Neuronal stem cell (in vitro differentiated cells): ENCODE measurements at regions not wholly inside any gene's neighbourhood (a gene's known extent, or its start where the extent isn't known, plus 50 kb on each side); places are given as distances from the start of the nearest gene placed in this dataset. TPM values are rescaled to one million over a fixed set of nuclear protein-coding genes. Genes with fewer than 3 reads are reported as not detected.

Experiments used
- DNase-seq: peaks from one replicate; pipeline ENCODE4 v3.0.0-alpha.2; 2013; ENCODE audit warnings: low spot score
- H2AFZ ChIP-seq: one replicate; pipeline ENCODE4 v1.6.1; 2013; ENCODE audit warnings: mild to moderate bottlenecking, low read length, inconsistent platforms
- H2AK5ac ChIP-seq: 2 replicates; pipeline ENCODE4 v1.6.1; 2013; ENCODE audit warnings: low read depth, mild to moderate bottlenecking, inconsistent platforms, low read length, moderate library complexity, mixed read lengths
- H2BK120ac ChIP-seq: 2 replicates; pipeline ENCODE4 v1.6.1; 2013; ENCODE audit warnings: low read depth, mild to moderate bottlenecking, inconsistent platforms, low read length, moderate library complexity, mixed read lengths
- H2BK12ac ChIP-seq: one replicate; pipeline ENCODE4 v1.6.1; 2013; ENCODE audit warnings: low read length, inconsistent platforms
- H2BK15ac ChIP-seq: 2 replicates; pipeline ENCODE4 v1.6.1; 2013; ENCODE audit warnings: mild to moderate bottlenecking, low read length, inconsistent platforms, mixed read lengths
- H2BK5ac ChIP-seq: one replicate; pipeline ENCODE4 v1.6.1; 2013; ENCODE audit warnings: inconsistent platforms, mild to moderate bottlenecking, low read length, moderate library complexity
- H3K14ac ChIP-seq: one replicate; pipeline ENCODE4 v1.6.1; 2013; ENCODE audit warnings: low read length, inconsistent platforms
- H3K18ac ChIP-seq: 2 replicates; pipeline ENCODE4 v1.6.1; 2013; ENCODE audit warnings: low read length, inconsistent platforms
- H3K23ac ChIP-seq: 2 replicates; pipeline ENCODE4 v1.6.1; 2013; ENCODE audit warnings: low read depth, mild to moderate bottlenecking, mixed read lengths, low read length, inconsistent platforms; ENCODE audit not compliant: poor library complexity
- H3K27ac ChIP-seq: replicated peaks from 3 replicates; pipeline ENCODE4 v1.5.1; 2013; ENCODE audit warnings: low read length, inconsistent platforms
- H3K27me3 ChIP-seq, 3 experiments: 2 replicates each; pipeline ENCODE4 v1.6.1; 2013; ENCODE audit warnings: low read length in 3 of 3, mild to moderate bottlenecking in 2 of 3, inconsistent platforms in 1 of 3, low read depth in 1 of 3, mixed read lengths in 1 of 3, moderate library complexity in 1 of 3; ENCODE audit not compliant: control insufficient read depth in 3 of 3, insufficient read depth in 3 of 3
- H3K36me3 ChIP-seq, 2 donors: replicated peaks in 1 of 2; 2 replicates each; pipeline ENCODE4 v1.6.1; 2013; ENCODE audit warnings: low read length in 2 of 2; ENCODE audit not compliant: control insufficient read depth in 2 of 2, insufficient read depth in 2 of 2
- H3K4ac ChIP-seq: 2 replicates; pipeline ENCODE4 v1.6.1; 2013; ENCODE audit warnings: inconsistent platforms, mild to moderate bottlenecking, low read length, moderate library complexity
- H3K4me1 ChIP-seq, 2 donors: 1 replicate in 1 of 2; 2 replicates in 1 of 2; pipeline ENCODE4 v1.6.1; 2013; ENCODE audit warnings: low read length in 2 of 2, low read depth in 1 of 2; ENCODE audit not compliant: control insufficient read depth in 2 of 2, insufficient read depth in 1 of 2
- H3K4me2 ChIP-seq: one replicate; pipeline ENCODE4 v1.6.1; 2013; ENCODE audit warnings: mild to moderate bottlenecking, low read length, inconsistent platforms; ENCODE audit not compliant: insufficient read depth, poor library complexity, severe bottlenecking
- H3K4me3 ChIP-seq, 2 donors: 2 replicates each; pipeline ENCODE4 v1.5.1; 2013; ENCODE audit warnings: low read length in 2 of 2, mild to moderate bottlenecking in 2 of 2, inconsistent platforms in 1 of 2, moderate library complexity in 1 of 2
- H3K79me1 ChIP-seq: one replicate; pipeline ENCODE4 v1.6.1; 2013; ENCODE audit warnings: low read depth, mild to moderate bottlenecking, inconsistent platforms, low read length, moderate library complexity
- H3K9ac ChIP-seq: one replicate; pipeline ENCODE4 v1.6.1; 2013; ENCODE audit warnings: mild to moderate bottlenecking, low read depth, low read length, inconsistent platforms; ENCODE audit not compliant: poor library complexity
- H3K9me3 ChIP-seq, 2 donors: replicated peaks in 1 of 2; 2 replicates each; pipeline versions ENCODE3 to v1.6.1; 2013; ENCODE audit warnings: low read length in 2 of 2, mild to moderate bottlenecking in 2 of 2, inconsistent platforms in 1 of 2, low read depth in 1 of 2, mixed read lengths in 1 of 2, moderate library complexity in 1 of 2; ENCODE audit not compliant: control insufficient read depth in 2 of 2, insufficient read depth in 1 of 2
- H4K8ac ChIP-seq: one replicate; pipeline ENCODE4 v1.6.1; 2013; ENCODE audit warnings: low read depth, mild to moderate bottlenecking, inconsistent platforms, low read length, moderate library complexity
- H4K91ac ChIP-seq: one replicate; pipeline ENCODE4 v1.6.1; 2013; ENCODE audit warnings: low read length, low read depth, mild to moderate bottlenecking, inconsistent platforms; ENCODE audit not compliant: poor library complexity
- WGBS, 2 donors: extraction: QIAGEN DNeasy Blood & Tissue Kit; methylation state at CpG; one replicate each; pipeline ENCODE4 v1.1.7; 2013; ENCODE audit warnings: missing lambda C conversion rate in 2 of 2, mixed read lengths in 1 of 2; ENCODE audit not compliant: insufficient read length in 2 of 2, insufficient replicate concordance in 1 of 2; ENCODE audit errors: extremely low coverage in 2 of 2; 5-methylcytosine and 5-hydroxymethylcytosine counted together
- small RNA-seq: library from polyadenylated mRNA; stranded (forward); fragments of <200 nt; extraction: miRNeasy Mini kit (QIAGEN cat#:217004); gene quantifications from one replicate; pipeline ENCODE3, GENCODE V24; 2013; ENCODE audit not compliant: insufficient read depth

GRCh38 chr21:27021046-27021445 is 54.2 kb upstream of the ADAMTS5 start:
- no peaks in the 10 kb centered on the region for H3K79me1 ChIP-seq
- H3K14ac ChIP-seq, result no peak overlapping the region
- no peak overlapping the region for H3K4me3 ChIP-seq
- H3K9ac ChIP-seq, result no peak overlapping the region
- no peak overlapping the region for H2AK5ac ChIP-seq
- no peak overlapping the region for H3K18ac ChIP-seq
- peaks cover 0 to 4% of the 10 kb centered on the region in 2 donors for H3K4me1 ChIP-seq
- no peak overlapping the region for H3K27ac ChIP-seq
- H3K9me3 ChIP-seq, result no peaks in the 10 kb centered on the region
- H4K8ac ChIP-seq, result no peak overlapping the region
- no peak overlapping the region for H2BK5ac ChIP-seq
- H4K91ac ChIP-seq, result no peak overlapping the region
- H3K27me3 ChIP-seq, result no peaks in the 10 kb centered on the region
- H3K36me3 ChIP-seq, result no peaks in the 10 kb centered on the region
- no peak overlapping the region for H2BK15ac ChIP-seq
- no peak overlapping the region for H2AFZ ChIP-seq
- no peak overlapping the region for H3K23ac ChIP-seq
- no peak overlapping the region for H2BK12ac ChIP-seq
- DNase-seq, result no peak
- no peak overlapping the region for H2BK120ac ChIP-seq
- no peak overlapping the region for H3K4me2 ChIP-seq
- no CpG with 5 or more reads among the region's 1 CpG for WGBS, 2 donors
- no peak overlapping the region for H3K4ac ChIP-seq

- Histone ChIP-seq H2AK5ac (no peak overlapping the region), H2BK15ac (no peak overlapping the region), H3K23ac (no peak overlapping the region), H3K27ac (no peak overlapping the region), H2AFZ (no peak overlapping the region), H3K79me1 (no peaks in the 10 kb centered on the region), H3K4ac (no peak overlapping the region), H3K36me3 (no peaks in the 10 kb centered on the region), H3K4me1 (peaks cover 0 to under 1% of the 10 kb centered on the region in 2 donors), H4K91ac (no peak overlapping the region), H2BK120ac (no peak overlapping the region), H4K8ac (no peak overlapping the region), H3K4me3 (no peak overlapping the region), H3K27me3 (no peaks in the 10 kb centered on the region), H2BK12ac (no peak overlapping the region), H3K4me2 (no peak overlapping the region), H3K9ac (no peak overlapping the region), H3K9me3 (no peaks in the 10 kb centered on the region), H3K14ac (no peak overlapping the region), H3K18ac (no peak overlapping the region), H2BK5ac (no peak overlapping the region)
- WGBS, 2 donors, result no CpG with 5 or more reads among the region's 4 CpGs
- no peak for DNase-seq
These were observed 50.4 kb upstream of the ADAMTS5 start for GRCh38 chr21:27017246-27017645.

Small RNAs in the stretch of these regions (small RNA-seq; reads per million reads assigned to genes)
- not detected for gene NCSTNP1
- not detected for gene RF00026
